ENCODE measurements at regions not wholly inside any gene's neighbourhood (a gene's known extent, or its start where the extent isn't known, plus 50 kb on each side); places are given as distances from the start of the nearest gene placed in this dataset.

- TF ChIP-seq CTCF (IDR thresholded peaks at IDR 0.05; ENCODE audit: low read depth, low read length) (no peak), EZH2phosphoT487 (IDR thresholded peaks at IDR 0.05; ENCODE audit: low read depth) (no peak)
These were observed 452.4 kb upstream of the CDH7 start for GRCh38 chr18:65298422-65298821.

Data from OCI-LY3 (cell line).